A172 (cell line): ENCODE measurements at regions not wholly inside any gene's neighbourhood (a gene's known extent, or its start where the extent isn't known, plus 50 kb on each side); places are given as distances from the start of the nearest gene placed in this dataset.

Experiments
- DNase-seq: peaks from one replicate; pipeline ENCODE4 v3.0.0-alpha.2; 2015; ENCODE audit warnings: low spot score

DNA sequence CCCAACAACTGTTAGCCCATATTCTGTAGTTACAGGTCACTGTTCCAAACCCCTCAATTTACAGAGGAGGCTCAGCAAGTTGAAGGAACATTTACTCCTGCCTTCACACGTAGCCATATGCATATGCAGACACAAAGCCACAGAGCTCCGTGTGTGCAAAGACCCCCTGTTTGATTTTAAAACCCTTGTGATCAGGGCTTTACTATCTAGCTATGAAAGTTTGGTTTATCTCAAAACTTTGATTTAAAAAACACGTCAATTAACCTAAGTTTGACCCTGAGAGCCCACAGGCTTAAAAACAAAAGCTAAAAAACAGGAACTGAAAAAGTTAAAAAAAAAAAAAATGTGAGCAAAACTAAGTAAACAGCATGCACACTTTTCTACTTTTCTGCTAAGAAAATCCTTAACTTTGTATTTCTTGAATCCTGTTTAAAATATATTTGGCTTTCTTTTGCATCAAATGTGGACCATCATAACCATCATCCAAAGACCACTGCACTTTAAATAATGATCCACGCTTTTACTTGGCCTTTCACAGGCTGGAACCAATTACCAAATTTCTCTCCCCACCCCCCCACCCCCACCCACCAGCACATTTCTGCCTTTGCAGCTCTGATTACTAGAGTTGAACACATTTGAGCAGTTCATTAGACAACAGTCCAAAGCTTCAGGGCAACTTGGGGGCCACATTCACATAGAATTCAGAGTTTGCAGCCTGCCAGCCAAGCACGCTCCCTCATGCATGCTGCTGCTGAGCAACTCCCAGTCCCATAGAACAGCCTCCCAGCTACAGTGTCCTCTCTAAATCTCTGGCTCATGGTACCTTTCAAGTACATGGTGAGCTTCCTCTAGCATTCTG is 128.8 kb upstream of the MAP3K1 start:
- DNase-seq, result no peak

DNA sequence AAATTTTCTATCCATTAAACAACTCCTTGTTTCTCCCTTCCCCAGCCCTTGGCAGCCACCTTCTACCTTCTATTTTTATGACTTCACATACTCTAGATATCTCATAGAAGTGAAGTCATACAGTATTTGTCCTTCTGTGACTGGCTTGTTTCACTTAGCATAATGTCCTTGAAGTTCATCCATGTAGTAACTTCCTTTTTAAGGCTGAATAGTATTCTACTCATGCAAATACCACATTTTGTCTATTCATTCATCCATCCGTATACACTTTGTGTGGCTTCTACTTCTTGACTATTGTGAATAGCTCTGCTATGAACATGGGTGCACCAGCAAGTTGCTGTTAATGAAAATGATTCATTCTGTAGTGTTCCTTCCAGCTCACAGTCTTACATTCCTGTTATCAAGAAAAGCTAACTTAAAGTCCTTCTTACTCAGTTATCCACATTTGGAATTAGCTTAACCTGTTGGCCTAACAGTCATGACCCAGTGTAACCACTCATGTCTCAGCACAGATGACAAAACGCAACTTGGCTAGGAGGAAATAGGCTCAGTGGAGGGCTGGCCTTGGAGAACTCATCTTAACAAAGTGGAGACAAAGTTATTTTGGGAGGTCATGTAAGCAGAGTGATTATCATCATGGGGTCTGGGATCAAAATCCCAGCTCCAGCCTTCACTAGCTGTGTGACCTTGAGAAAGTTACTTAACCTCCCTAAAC is 129.7 kb upstream of the MAP3K1 start:
- no peak for DNase-seq

DNA sequence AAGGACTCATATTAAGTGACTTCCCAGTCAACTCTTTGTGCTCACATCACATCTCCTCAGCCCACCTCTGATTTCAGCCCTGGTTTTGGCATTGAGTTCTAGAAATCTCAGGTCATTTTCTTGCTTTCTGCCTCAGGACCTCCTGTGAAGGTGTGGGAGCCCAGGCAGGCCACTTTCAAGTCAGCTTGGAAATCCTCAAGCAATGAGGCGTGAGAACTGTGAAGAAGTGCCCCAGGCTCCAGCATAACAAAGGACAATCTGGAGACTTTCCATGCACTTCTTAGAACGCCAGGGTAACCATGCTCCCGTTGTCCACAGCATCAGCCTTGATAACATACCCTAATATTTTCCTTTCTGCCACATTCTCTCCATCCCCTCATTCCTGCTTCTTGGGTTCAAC is 131.2 kb upstream of the MAP3K1 start:
- no peak for DNase-seq

DNA sequence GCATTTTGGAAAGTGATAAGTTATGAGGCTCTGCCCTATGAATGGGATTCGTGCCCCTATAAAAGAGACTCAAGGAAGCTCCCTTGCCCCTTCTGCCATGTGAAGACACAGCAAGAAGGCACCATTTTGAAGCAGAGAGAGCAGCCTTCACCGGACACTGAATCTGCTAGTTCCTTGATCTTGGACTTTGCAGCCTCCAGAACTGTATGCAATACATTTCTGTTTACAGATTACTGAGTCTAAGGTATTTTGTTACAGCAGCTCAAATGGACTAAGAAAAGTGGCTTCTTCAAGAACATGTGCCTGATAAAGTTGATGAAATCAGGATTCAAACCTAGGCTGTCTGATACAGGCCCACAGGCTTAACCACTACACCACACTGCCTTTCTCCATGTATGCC is 131.6 kb upstream of the MAP3K1 start:
- DNase-seq, result no peak

- no peak for DNase-seq
Observed at GRCh38 chr5:56683281-56683680, 132.1 kb upstream of the MAP3K1 start.

- peak; percentile 28 for DNase-seq
Observed at GRCh38 chr5:56681346-56681745, 134.0 kb upstream of the MAP3K1 start.

GRCh38 chr5:56680731-56681130 is 134.6 kb upstream of the MAP3K1 start:
- no peak for DNase-seq

DNA sequence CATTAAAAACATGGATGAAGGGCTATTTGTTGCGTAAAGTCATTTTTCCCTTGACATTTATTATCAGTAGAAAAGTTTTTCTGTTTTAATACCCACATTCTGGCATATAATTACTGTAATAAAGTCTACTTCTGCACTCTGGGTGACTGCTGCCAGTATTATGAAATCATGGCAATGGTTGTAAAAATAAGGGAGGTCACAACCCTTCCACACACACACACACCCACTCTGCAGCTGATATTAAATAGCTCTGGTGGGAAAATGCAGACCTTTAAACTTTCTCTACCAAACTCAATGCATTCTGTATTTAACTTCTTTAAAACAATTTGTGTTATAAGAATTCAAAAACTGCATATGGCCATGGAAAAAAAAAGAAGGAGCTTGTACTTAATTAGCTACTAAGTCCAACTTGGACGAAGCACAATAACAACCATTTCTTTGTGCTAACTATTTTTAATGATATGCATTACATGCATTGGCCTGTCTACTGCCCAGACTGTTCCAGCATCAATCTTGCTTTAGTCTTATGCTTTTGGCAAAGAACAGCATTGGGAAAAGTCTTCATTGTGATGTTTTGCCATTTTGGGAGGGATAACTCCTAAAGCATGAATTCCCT is 137.6 kb upstream of the MAP3K1 start:
- no peak for DNase-seq

- no peak for DNase-seq
Observed at GRCh38 chr5:56676091-56676768, 139.1 kb upstream of the MAP3K1 start.

DNA sequence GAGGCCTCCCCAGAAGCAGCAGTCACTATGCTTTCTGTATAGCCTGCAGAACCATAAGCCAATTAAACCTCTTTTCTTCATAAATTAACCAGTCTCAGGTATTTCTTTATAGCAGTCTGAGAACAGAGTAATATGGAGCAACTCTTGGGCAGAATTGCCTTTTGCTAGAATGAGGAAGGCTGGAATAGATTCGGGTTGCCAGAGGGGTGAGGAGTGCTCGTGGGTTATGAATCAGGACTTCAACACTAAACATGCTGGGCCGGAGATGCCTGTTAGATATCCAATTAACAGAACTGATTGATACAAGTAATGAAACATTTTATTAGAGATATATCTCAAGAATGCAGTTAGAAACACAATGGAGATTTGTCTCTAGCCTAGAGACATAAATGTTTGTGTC is 140.9 kb upstream of the MAP3K1 start:
- no peak for DNase-seq

GRCh38 chr5:56673171-56673570 is 142.2 kb upstream of the MAP3K1 start:
- DNase-seq, result no peak

GRCh38 chr5:56671571-56671970 is 143.8 kb upstream of the MAP3K1 start:
- DNase-seq, result no peak

DNA sequence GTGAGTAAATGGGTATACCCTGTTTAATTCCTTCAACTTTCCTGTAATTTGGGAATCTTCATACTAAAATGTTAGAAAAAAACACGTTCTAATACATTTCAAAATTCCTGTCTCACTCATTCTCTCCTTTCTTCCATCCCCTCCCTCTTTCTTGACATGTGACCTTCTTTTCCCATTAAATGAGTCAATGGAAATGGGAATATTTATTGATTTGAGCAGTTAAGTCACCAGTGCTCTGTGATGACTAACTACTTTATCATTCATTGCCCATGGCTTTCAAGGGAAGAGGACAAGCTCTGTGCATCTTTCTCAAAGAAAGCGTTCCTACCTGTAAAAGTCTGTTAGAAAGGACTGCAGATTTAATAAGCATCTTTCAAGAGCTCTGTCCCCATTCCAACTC is 144.4 kb upstream of the MAP3K1 start:
- DNase-seq, result no peak

DNA sequence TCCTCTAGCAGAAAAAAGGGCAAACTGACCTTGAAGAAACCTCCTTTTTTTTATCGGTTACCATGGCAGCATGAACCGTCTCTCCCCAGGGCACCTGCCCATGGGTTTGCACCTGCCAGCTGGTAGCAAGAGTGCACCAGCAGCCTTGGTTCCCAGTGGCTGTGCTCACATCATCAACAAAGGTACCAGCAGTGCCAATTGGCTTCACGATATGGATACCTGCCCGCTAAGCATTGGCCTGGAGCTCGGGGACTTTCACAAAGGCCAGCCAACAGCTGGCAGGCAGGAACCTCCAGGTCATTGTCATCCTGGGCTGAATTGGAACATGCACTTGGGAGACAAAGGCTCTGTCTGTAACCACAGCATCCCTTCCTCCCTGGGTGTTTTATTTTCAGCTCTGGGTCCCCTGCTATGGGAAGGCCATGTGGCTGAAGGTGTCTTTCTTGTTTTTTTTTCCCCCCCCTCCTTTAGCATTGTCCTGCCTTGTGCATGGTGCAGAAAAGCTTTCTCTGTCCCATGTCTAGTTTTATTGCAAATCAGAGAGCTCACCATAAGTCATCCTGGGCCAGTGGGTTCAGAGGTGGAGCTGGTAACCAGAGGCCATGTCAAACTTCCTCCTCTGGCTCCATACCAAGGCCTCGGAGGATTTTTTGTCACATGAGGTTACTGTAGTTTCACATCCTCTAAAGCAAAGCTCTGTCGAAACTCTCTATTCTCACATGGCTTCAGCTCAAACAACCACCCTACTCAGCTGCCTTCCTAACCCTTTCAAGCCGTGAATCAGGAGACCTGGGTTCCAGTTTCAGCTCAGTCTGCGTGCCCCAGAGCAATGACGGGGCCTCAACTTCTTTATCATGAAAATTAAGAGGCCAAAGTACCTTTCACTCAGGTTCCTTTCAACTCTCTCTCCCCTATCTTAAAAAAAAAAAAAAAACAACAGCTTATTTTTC is 145.5 kb upstream of the MAP3K1 start:
- no peak for DNase-seq

DNA sequence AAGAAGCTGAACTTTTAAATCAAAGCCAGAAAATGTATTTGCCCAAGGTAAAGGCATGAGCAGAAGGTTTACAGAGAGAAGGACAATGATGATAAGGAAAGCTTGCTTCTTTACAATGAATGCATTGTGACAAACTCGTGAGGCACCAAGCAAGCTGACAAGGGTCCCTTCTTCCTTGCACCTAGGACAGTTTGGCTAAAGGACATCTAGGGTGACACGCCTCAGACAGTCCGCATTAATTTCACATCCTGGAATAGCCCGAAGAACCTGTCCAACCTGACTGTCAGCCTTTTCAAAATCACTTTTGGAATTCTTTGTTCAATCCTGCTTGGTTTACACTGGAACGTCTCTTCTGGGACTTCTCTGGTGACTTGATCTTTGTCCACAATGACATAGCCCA is 146.4 kb upstream of the MAP3K1 start:
- no peak for DNase-seq

GRCh38 chr5:56667692-56668091 is 147.7 kb upstream of the MAP3K1 start:
- no peak for DNase-seq

DNA sequence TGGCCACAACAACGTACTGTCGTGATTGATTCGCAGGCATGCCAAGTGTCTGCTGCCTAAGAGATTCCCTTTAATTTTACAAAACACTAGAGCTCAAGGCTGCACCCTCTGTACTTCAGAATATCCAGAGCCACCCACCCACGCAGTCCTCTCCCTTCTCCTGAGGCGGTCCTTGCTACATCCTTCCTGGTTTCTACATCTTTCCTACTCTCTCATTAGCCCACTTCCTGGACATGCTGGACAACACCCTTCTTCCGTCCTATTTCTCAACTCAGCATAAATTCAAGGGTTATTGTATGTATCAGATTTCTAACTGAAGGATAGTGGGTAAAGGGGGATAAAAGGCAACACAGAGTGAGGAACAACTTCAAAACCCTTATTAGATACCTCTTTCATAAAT is 148.4 kb upstream of the MAP3K1 start:
- no peak for DNase-seq

DNA sequence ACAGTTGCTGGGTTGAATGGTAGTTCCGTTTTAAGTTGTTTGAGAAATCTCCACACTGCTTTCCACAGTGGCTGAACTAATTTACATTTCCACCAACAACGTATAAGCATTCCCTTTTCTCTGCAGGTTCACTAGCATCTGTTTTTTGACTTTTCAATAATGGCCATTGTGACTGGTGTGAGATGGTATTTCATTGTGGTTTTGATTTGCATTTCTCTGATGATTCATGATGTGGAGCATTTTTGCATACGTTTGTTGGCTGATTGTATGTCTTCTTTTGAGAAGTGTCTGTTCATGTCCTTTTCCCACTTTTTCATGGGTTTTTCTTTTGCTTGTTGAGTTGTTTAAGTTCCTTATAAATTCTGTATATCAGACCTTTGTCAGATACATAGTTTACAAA is 150.2 kb upstream of the MAP3K1 start:
- peak; percentile 47 for DNase-seq

- no peak for DNase-seq
Observed at GRCh38 chr5:56664025-56664424, 151.3 kb upstream of the MAP3K1 start.

GRCh38 chr5:56663523-56663922 is 151.8 kb upstream of the MAP3K1 start:
- DNase-seq, result no peak

GRCh38 chr5:56662893-56663292 is 152.5 kb upstream of the MAP3K1 start:
- no peak for DNase-seq
